K562 (cell line): ENCODE measurements at regions not wholly inside any gene's neighbourhood (a gene's known extent, or its start where the extent isn't known, plus 50 kb on each side); places are given as distances from the start of the nearest gene placed in this dataset.

ENCODE experiments used
- ATAC-seq: fragments of 200-7000 bp; cut with Tn5 transposase; 3 replicates; pipeline ENCODE4 v1.9.1; 2020; ENCODE audit warnings: moderate library complexity
- BruUV-seq: library from RNA; stranded (reverse); fragments of 400-500 nt; replicated peaks from 2 replicates; lab custom pipeline; 2021; lab: Mats Ljungman, UMichigan
- CTCF ChIA-PET: fragments of 300-600 bp; formaldehyde crosslinking; extraction: SDS; loops from one replicate; lab custom pipeline; 2021; ENCODE audit warnings: low intra/inter-chr PET ratio; lab: Yijun Ruan, JAX
- POLR2A ChIA-PET: fragments of 300-600, 350-650 bp; sonication (Branson Sonifier 250); formaldehyde crosslinking; extraction: SDS; loops from one replicate; lab custom pipeline; 2021; ENCODE audit warnings: antibody characterized with exemption, inconsistent platforms; lab: Yijun Ruan, JAX
- DNase-seq, 4 experiments: peaks; one replicate each; pipeline versions ENCODE4 v3.0.0 to v3.0.0-alpha.2; 2011 to 2018; ENCODE audit warnings: low spot score in 3 of 4, mixed read lengths in 3 of 4; ENCODE audit errors: extremely low read depth in 1 of 4
- FAIRE-seq: peaks from 2 replicates; lab custom pipeline; 2011; peaks lifted over from hg19 to GRCh38; lab: Jason Lieb, UNC
- H2AFZ ChIP-seq: 2 replicates; pipeline ENCODE4 v1.6.0; 2011; ENCODE audit warnings: low read depth, low read length, control low read depth, inconsistent platforms
- H3K27ac ChIP-seq: fragments of 200-600 bp; 3 replicates; pipeline ENCODE4 v1.8.0; 2011; ENCODE audit warnings: low read depth, mild to moderate bottlenecking, control low read depth, inconsistent platforms, low read length, moderate library complexity, mixed read lengths; ENCODE audit errors: extremely low read depth
- H3K27me3 ChIP-seq, 2 experiments: fragments of 300-600 bp in 1 of 2; 2 replicates in 1 of 2; 3 replicates in 1 of 2; pipeline versions ENCODE4 v1.6.0 to v1.8.0; 2011; ENCODE audit warnings: inconsistent platforms in 2 of 2, low read length in 2 of 2, mild to moderate bottlenecking in 1 of 2, mixed read lengths in 1 of 2, moderate library complexity in 1 of 2; ENCODE audit not compliant: control insufficient read depth in 2 of 2, insufficient read depth in 2 of 2
- H3K36me3 ChIP-seq: fragments of 300-600 bp; 3 replicates; pipeline ENCODE4 v1.8.0; 2011; ENCODE audit warnings: mild to moderate bottlenecking, low read length, inconsistent platforms; ENCODE audit not compliant: control insufficient read depth, insufficient read depth
- H3K4me1 ChIP-seq, 2 experiments: fragments of 200-600 bp in 1 of 2; replicated peaks in 1 of 2; 2 replicates in 1 of 2; 3 replicates in 1 of 2; pipeline versions ENCODE4 v1.5.1 to v1.8.0; 2011; ENCODE audit warnings: inconsistent platforms in 2 of 2, low read length in 2 of 2, mild to moderate bottlenecking in 1 of 2, mixed read lengths in 1 of 2, moderate library complexity in 1 of 2; ENCODE audit not compliant: control insufficient read depth in 2 of 2, insufficient read depth in 2 of 2
- H3K4me2 ChIP-seq: 2 replicates; pipeline ENCODE4 v1.6.1; 2011; ENCODE audit warnings: low read length, control low read depth, inconsistent platforms, mixed read lengths; ENCODE audit not compliant: insufficient read depth
- H3K4me3 ChIP-seq: fragments of 200-600 bp; sonication (generic), shearing (Covaris generic); 2 replicates; pipeline ENCODE4 v1.5.1; 2016; ENCODE audit warnings: control low read depth, inconsistent platforms
- H3K79me2 ChIP-seq: fragments of 200-600 bp; 3 replicates; pipeline ENCODE4 v1.8.0; 2011; ENCODE audit warnings: low read length, inconsistent platforms; ENCODE audit not compliant: control insufficient read depth, insufficient read depth
- H3K9ac ChIP-seq, 2 experiments: 2 replicates each; pipeline versions ENCODE4 v1.6.0 to v1.6.1; 2011; ENCODE audit warnings: low read depth in 2 of 2, low read length in 2 of 2, control low read depth in 1 of 2, inconsistent platforms in 1 of 2, mild to moderate bottlenecking in 1 of 2, mixed read lengths in 1 of 2; ENCODE audit not compliant: insufficient read depth in 1 of 2
- H3K9me1 ChIP-seq: one replicate; pipeline ENCODE4 v1.6.0; 2011; ENCODE audit warnings: inconsistent platforms, mild to moderate bottlenecking, low read length, moderate library complexity; ENCODE audit not compliant: control insufficient read depth, insufficient read depth
- H3K9me3 ChIP-seq: replicated peaks from 2 replicates; pipeline ENCODE4 v1.5.1; 2011; ENCODE audit warnings: low read depth, low read length, inconsistent platforms; ENCODE audit not compliant: control insufficient read depth, insufficient read depth
- H4K20me1 ChIP-seq: replicated peaks from 2 replicates; pipeline ENCODE4 v1.6.1; 2011; ENCODE audit warnings: low read length, inconsistent platforms, mixed read lengths; ENCODE audit not compliant: control insufficient read depth, insufficient read depth
- DDX20 ChIP-seq: fragments of 450-650 bp; IDR thresholded peaks from 2 replicates; pipeline ENCODE4 v1.6.1; 2016; ENCODE audit warnings: missing genetic modification characterization, low read depth, mild to moderate bottlenecking, missing compliant biosample characterization, moderate library complexity
- DPF2 ChIP-seq: fragments of 450-650 bp; IDR thresholded peaks from 2 replicates; pipeline ENCODE4 v1.6.1; 2016
- GABPB2 ChIP-seq: fragments of 250-450 bp; sonication (Bioruptor Pico); conservative IDR thresholded peaks from 2 replicates; pipeline ENCODE4 v1.5.1; 2021; ENCODE audit warnings: mild to moderate bottlenecking
- POLR2B ChIP-seq: fragments of 450-650 bp; IDR thresholded peaks from 2 replicates; pipeline ENCODE4 v1.6.1; 2018; ENCODE audit warnings: low read depth; ENCODE audit not compliant: partially characterized antibody
- RAD21 ChIP-seq, 2 experiments: fragments of 250-450 bp in 1 of 2; fragments of 450-650 bp in 1 of 2; sonication (Bioruptor Pico) in 1 of 2; formaldehyde crosslinking in 1 of 2; IDR thresholded peaks in 1 of 2; conservative IDR thresholded peaks in 1 of 2; 2 replicates each; pipeline versions ENCODE4 v1.4.0 to v1.8.0; 2020 to 2022; ENCODE audit warnings: mild to moderate bottlenecking in 2 of 2, moderate library complexity in 1 of 2
- RBBP5 ChIP-seq: fragments of 200-600 bp; sonication (generic); IDR thresholded peaks from 2 replicates; pipeline ENCODE4 v1.6.1; 2012; ENCODE audit warnings: borderline replicate concordance, mild to moderate bottlenecking, low read length, control low read depth, inconsistent platforms; ENCODE audit not compliant: insufficient read depth, poor library complexity, severe bottlenecking
- ZFP36 ChIP-seq: fragments of 150-350 bp; IDR thresholded peaks from 2 replicates; pipeline ENCODE4 v1.6.1; 2018; ENCODE audit warnings: low read length, low read depth; ENCODE audit not compliant: partially characterized antibody
- ZNF124 ChIP-seq: sonication (generic); formaldehyde crosslinking; IDR thresholded peaks from 2 replicates; pipeline ENCODE4 v1.8.1; 2022; ENCODE audit warnings: missing genetic modification reagents
- ZNF3 ChIP-seq: fragments of 250-450 bp; sonication (Bioruptor Pico); IDR thresholded peaks from 2 replicates; pipeline ENCODE4 v1.5.0; 2021; ENCODE audit warnings: mild to moderate bottlenecking, moderate library complexity
- ZNF407 ChIP-seq: fragments of 450-650 bp; IDR thresholded peaks from 2 replicates; pipeline ENCODE4 v1.6.1; 2016; ENCODE audit warnings: low read depth
- WGBS: fragments of 100-300 bp; shearing (Covaris generic); methylation state at CpG from one replicate; pipeline ENCODE4 v1.1.6; 2016; ENCODE audit warnings: low coverage, mixed read lengths; ENCODE audit not compliant: insufficient coverage; ENCODE audit errors: missing lambda C conversion rate; 5-methylcytosine and 5-hydroxymethylcytosine counted together
- in situ Hi-C: fragments of 300-500 bp; cut with MboI; formaldehyde crosslinking; loops from 4 replicates; pipeline ENCODE4 v1.15.0; 2018; ENCODE audit warnings: inconsistent platforms, mixed read lengths
- intact Hi-C: fragments of 100-400 bp; cut with micrococcal nuclease; formaldehyde crosslinking; loops from 2 replicates; pipeline ENCODE4 v1.14.2; 2022

- Histone ChIP-seq H3K9me3 (0 out of 2 replicates have a peak, but pooled peaks cover 2% of the 10 kb centered on the region), H3K27ac (no peak overlapping the region), H4K20me1 (no peaks in the 10 kb centered on the region), H3K27me3 (no peaks in the 10 kb centered on the region), H3K36me3 (no peaks in the 10 kb centered on the region), H3K4me3 (no peak overlapping the region), H3K9me1 (no peaks in the 10 kb centered on the region), H3K79me2 (no peaks in the 10 kb centered on the region), H3K9ac (no peak overlapping the region), H3K4me2 (no peak overlapping the region), H2AFZ (no peak overlapping the region), H3K4me1 (no peaks in the 10 kb centered on the region)
- ChIA-PET POLR2A (no interaction called here), CTCF (no interaction called here)
- ATAC-seq (no peak), FAIRE-seq (no peak), DNase-seq (no peak)
- BruUV-seq: no TSS peak
- in situ Hi-C loops (no loop called here), intact Hi-C loops (no loop called here)
- TF ChIP-seq RAD21 (CRISPR knock-in tag; conservative IDR thresholded peaks at IDR 0.05 in 1 of 2, IDR thresholded peaks at IDR 0.05 in 1 of 2): no peak
- no peak for TF ChIP-seq ZNF124 (CRISPR knock-in tag)
- no peak for TF ChIP-seq DDX20
- TF ChIP-seq DPF2: no peak
- no peak for TF ChIP-seq POLR2B
These were observed 920.4 kb upstream of the PCDH10 start for GRCh38 chr4:132228676-132229075.

- CTCF ChIA-PET: no interaction called here
- H3K4me3 ChIP-seq: no peak overlapping the region
- TF ChIP-seq ZNF407 (no peak), ZNF3 (CRISPR knock-in tag) (no peak), ZFP36 (no peak), RBBP5 (no peak), GABPB2 (CRISPR knock-in tag) (no peak)
These were observed 919.1 kb upstream of the PCDH10 start for GRCh38 chr4:132230025-132230424.

More at GRCh38 chr4:132230025-132230424, 919.1 kb upstream of the PCDH10 start:
- POLR2A ChIA-PET: no interaction called here
- intact Hi-C loops: no loop called here
- no peak overlapping the region for H3K9ac ChIP-seq
- no peak overlapping the region for H2AFZ ChIP-seq
- H3K27ac ChIP-seq: no peak overlapping the region
- no peaks in the 10 kb centered on the region for H3K9me3 ChIP-seq
- WGBS: 4% methylated on average over 6 of the region's 6 CpGs
- BruUV-seq: no TSS peak
- H3K36me3 ChIP-seq: no peaks in the 10 kb centered on the region
- ATAC-seq (no peak), DNase-seq (no peak), FAIRE-seq (no peak)
- H3K9me1 ChIP-seq: no peaks in the 10 kb centered on the region
- H4K20me1 ChIP-seq: no peaks in the 10 kb centered on the region
- no peak overlapping the region for H3K4me2 ChIP-seq
- no peaks in the 10 kb centered on the region for H3K4me1 ChIP-seq
- no peaks in the 10 kb centered on the region for H3K27me3 ChIP-seq
- H3K79me2 ChIP-seq: no peaks in the 10 kb centered on the region
- in situ Hi-C loops: no loop called here
